H1 (cell line): ENCODE measurements at regions not wholly inside any gene's neighbourhood (a gene's known extent, or its start where the extent isn't known, plus 50 kb on each side); places are given as distances from the start of the nearest gene placed in this dataset.

Experiments used
- HDAC2 ChIP-seq, 2 experiments: fragments of 300-600 bp in 1 of 2; sonication (generic) in 1 of 2; IDR thresholded peaks; 2 replicates each; pipeline ENCODE4 v1.6.1; 2011 to 2012; ENCODE audit warnings: low read depth in 2 of 2, low read length in 2 of 2, mild to moderate bottlenecking in 2 of 2, moderate library complexity in 2 of 2, borderline replicate concordance in 1 of 2, inconsistent platforms in 1 of 2
- KDM1A ChIP-seq: fragments of 200-600, 300-600 bp; sonication (generic); IDR thresholded peaks from 2 replicates; pipeline ENCODE4 v1.7.1; 2016; ENCODE audit warnings: mild to moderate bottlenecking, low read length, borderline replicate concordance
- POLR2A ChIP-seq, 2 experiments: IDR thresholded peaks; 1 replicate in 1 of 2; 2 replicates in 1 of 2; pipeline ENCODE4 v1.6.1; 2011; ENCODE audit warnings: low read depth in 2 of 2, low read length in 2 of 2, mild to moderate bottlenecking in 2 of 2; ENCODE audit errors: control extremely low read depth in 1 of 2
- RXRA ChIP-seq: IDR thresholded peaks from 2 replicates; pipeline ENCODE4 v1.6.1; 2011; ENCODE audit warnings: low read depth, mild to moderate bottlenecking, low read length, moderate library complexity; ENCODE audit not compliant: insufficient read depth
- ZNF274 ChIP-seq: IDR thresholded peaks from 2 replicates; pipeline ENCODE4 v1.7.0; 2012; ENCODE audit warnings: low read length, borderline replicate concordance; ENCODE audit errors: extremely low read depth

DNA sequence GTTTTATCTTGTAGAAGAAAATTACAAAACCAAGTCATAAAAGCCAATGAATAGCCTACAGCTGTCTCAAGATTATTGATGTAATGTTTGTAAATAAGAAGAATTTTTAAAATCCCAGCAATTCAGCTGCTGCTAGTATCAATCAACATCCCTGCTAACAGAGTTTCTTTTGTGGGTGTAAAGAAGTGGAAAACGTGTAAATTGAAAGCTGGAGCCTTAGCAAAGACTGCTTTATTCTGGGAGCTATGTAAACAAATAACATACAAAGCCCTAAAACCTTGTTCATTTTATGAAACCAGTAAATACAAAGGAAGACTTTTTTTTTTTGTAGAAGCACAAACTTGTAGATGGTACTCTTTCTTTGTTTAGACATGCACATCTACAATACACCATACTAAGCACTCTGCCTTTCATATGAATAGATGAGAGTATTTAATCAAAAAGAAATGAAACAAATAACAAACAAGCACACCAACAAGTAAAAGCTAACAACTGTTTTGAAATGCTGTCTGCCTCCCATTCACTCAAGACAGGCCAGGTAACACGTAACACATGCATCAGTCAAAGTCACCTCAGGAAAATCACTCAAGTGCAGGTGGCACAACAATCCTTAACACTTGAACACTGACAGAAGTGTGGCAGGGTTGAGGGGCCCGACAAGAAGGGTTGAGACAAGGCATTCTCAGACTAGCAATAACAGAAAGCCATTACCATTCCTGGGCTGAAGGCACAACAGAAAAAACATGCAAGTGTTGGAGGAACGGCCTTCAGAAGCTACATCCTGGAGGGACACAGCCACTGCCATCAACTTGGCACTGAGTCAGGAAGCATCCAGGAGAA, 1364.0 kb upstream of the SEL1L start (continued):
- TF ChIP-seq HDAC2 (IDR thresholded peaks at IDR 0.05; ENCODE audit: borderline replicate concordance in 1 of 2, low read depth in 2 of 2, low read length in 2 of 2) (no peak), KDM1A (no peak), RXRA (no peak), ZNF274 (no peak), POLR2A (IDR thresholded peaks at IDR 0.05; ENCODE audit: control extremely low read depth in 1 of 2, low read depth in 2 of 2, low read length in 2 of 2) (no peak)
